HEK293 (cell line): ENCODE measurements at regions not wholly inside any gene's neighbourhood (a gene's known extent, or its start where the extent isn't known, plus 50 kb on each side); places are given as distances from the start of the nearest gene placed in this dataset.

Experiments used
- CTCF ChIP-seq: fragments of 450-650 bp; formaldehyde crosslinking; IDR thresholded peaks from 2 replicates; pipeline ENCODE4 v1.5.1; 2016; ENCODE audit warnings: missing biosample characterization, missing genetic modification characterization
- KLF9 ChIP-seq: fragments of 450-650 bp; formaldehyde crosslinking; IDR thresholded peaks from 2 replicates; pipeline ENCODE4 v1.5.1; 2016; ENCODE audit warnings: missing biosample characterization, missing genetic modification characterization, low read depth
- PBX3 ChIP-seq: sonication (generic); formaldehyde crosslinking; IDR thresholded peaks from 2 replicates; pipeline ENCODE4 v1.8.1; 2022; ENCODE audit warnings: mild to moderate bottlenecking, moderate library complexity, missing genetic modification reagents
- REPIN1 ChIP-seq: fragments of 450-650 bp; formaldehyde crosslinking; IDR thresholded peaks from 2 replicates; pipeline ENCODE4 v1.5.1; 2017; ENCODE audit warnings: missing biosample characterization, missing genetic modification characterization, low read depth
- TCF7L2 ChIP-seq: IDR thresholded peaks from 2 replicates; pipeline ENCODE4 v1.6.1; 2011; ENCODE audit warnings: low read depth, mild to moderate bottlenecking, inconsistent platforms, low read length, moderate library complexity, borderline replicate concordance
- YY1 ChIP-seq: fragments of 450-650 bp; formaldehyde crosslinking; IDR thresholded peaks from 2 replicates; pipeline ENCODE4 v1.5.1; 2018; ENCODE audit warnings: missing biosample characterization, missing genetic modification characterization
- ZBTB1 ChIP-seq: fragments of 450-650 bp; formaldehyde crosslinking; IDR thresholded peaks from 2 replicates; pipeline ENCODE4 v1.5.1; 2016; ENCODE audit warnings: missing biosample characterization, missing genetic modification characterization
- ZBTB11 ChIP-seq: fragments of 450-650 bp; formaldehyde crosslinking; conservative IDR thresholded peaks from 2 replicates; pipeline ENCODE4 v1.5.1; 2016; ENCODE audit warnings: low read depth, missing biosample characterization, missing genetic modification characterization
- ZNF311 ChIP-seq: fragments of 450-650 bp; formaldehyde crosslinking; IDR thresholded peaks from 2 replicates; pipeline ENCODE4 v1.5.1; 2017; ENCODE audit warnings: missing biosample characterization, missing genetic modification characterization, borderline replicate concordance
- ZNF394 ChIP-seq: fragments of 450-650 bp; formaldehyde crosslinking; IDR thresholded peaks from 2 replicates; pipeline ENCODE4 v1.5.1; 2016; ENCODE audit warnings: missing biosample characterization, missing genetic modification characterization, mild to moderate bottlenecking, moderate library complexity, borderline replicate concordance
- ZNF398 ChIP-seq: fragments of 450-650 bp; formaldehyde crosslinking; IDR thresholded peaks from 2 replicates; pipeline ENCODE4 v1.5.1; 2017; ENCODE audit warnings: missing biosample characterization, missing genetic modification characterization
- ZNF501 ChIP-seq: fragments of 450-650 bp; formaldehyde crosslinking; IDR thresholded peaks from 2 replicates; pipeline ENCODE4 v1.5.1; 2016; ENCODE audit warnings: missing biosample characterization, missing genetic modification characterization
- ZNF670 ChIP-seq: fragments of 450-650 bp; formaldehyde crosslinking; IDR thresholded peaks from 2 replicates; pipeline ENCODE4 v1.5.1; 2016; ENCODE audit warnings: missing biosample characterization, missing genetic modification characterization, low read depth
- ZNF843 ChIP-seq: fragments of 450-650 bp; formaldehyde crosslinking; IDR thresholded peaks from 2 replicates; pipeline ENCODE4 v1.5.1; 2016; ENCODE audit warnings: missing biosample characterization, missing genetic modification characterization

GRCh38 chr12:125211464-125211863 is 146.2 kb downstream of the AACS start:
- TF ChIP-seq ZNF394 (tag by site-specific recombination) (no peak), TCF7L2 (no peak), CTCF (tag by site-specific recombination) (no peak), PBX3 (CRISPR knock-in tag) (no peak), ZBTB1 (tag by site-specific recombination) (no peak), REPIN1 (tag by site-specific recombination) (no peak), ZNF670 (no peak), ZNF501 (tag by site-specific recombination) (no peak), ZNF311 (tag by site-specific recombination) (no peak), ZBTB11 (tag by site-specific recombination) (no peak), KLF9 (no peak), YY1 (tag by site-specific recombination) (no peak), ZNF398 (tag by site-specific recombination) (no peak), ZNF843 (no peak)
